DMS114 treated with DMSO at 0.1 percent for 48 hours (cell line): ENCODE measurements at regions not wholly inside any gene's neighbourhood (a gene's known extent, or its start where the extent isn't known, plus 50 kb on each side); places are given as distances from the start of the nearest gene placed in this dataset.

Experiments
- DNase-seq: peaks from one replicate; lab custom pipeline; 2025; ENCODE audit not compliant: unreplicated experiment; lab: John Stamatoyannopoulos, UW

DNA sequence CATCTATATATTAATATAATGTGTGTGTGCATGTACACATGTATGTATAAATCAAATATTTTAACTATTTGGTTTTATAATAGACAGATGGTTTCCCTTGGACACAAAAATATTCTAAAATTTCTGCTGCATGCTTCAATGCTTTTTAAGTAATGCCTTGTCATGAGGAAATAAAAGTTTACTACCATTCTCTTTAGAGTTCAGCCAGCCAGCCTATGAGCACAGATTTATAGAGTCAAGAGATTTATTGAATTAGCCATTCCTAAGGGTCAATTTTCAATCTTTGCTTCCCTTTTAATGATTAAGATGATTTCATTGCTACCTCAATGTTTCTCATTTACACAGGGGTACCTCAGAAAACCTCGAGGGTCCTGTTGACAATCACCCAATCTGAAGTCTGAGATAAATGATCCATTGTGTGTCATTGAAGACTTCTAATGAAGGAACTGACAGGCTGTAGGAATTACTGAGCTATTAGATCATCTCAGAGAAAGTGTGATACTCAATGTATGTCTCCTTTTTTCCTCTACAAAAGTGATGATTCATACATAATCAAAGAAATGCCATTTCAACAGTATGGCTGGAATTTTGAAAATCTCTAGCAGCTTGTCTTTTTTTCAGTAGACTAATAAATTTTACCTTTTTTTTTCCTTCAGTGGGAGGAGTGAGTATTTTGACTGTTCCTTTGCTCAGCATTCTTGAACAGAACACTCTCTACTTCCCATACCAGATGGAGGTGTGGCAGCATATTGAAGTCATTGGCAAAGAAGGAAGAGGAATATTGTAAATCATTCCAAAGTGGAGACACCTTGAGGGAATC lies 222.6 kb upstream of the PCDH18 start:
- no peak for DNase-seq

DNA sequence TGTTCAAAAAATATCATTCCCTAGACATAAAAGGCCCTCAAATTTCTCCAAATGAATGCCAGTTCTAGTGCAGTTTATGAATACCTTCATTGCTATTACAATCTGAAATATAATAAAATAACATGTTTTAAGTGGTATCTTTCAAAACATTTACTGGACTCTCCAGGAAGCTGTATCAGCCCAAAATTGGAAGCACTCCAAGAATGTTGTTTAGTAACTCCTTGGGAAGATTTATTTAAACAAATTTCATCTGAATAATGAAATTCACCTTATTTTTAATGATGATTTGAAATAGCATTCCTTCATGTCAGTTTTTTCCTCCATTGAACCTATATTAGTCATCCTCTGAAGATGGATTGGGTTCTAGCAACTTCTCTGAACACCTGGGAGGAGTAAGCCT lies 217.2 kb upstream of the PCDH18 start:
- DNase-seq: no peak

GRCh38 chr4:137748616-137749015 lies 216.3 kb upstream of the PCDH18 start:
- DNase-seq: no peak

DNA sequence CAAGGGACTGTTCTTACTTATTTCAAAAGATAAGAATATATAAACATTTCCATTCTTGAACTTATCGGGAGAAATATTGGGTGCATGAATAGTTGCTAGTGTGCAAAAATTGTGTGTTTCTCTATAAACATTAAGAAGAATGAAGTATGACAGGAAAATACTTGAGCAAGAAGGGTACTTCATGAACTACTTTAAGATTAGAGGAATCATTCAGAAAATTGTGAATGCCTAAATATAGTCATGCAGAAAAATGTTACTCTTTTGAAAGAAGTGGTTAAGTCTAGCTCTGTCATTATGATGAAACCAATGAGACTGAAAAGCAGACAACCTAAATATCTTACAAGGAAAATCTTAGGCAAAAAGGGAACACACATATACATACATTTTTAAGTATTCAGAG lies 207.8 kb upstream of the PCDH18 start:
- no peak for DNase-seq

GRCh38 chr4:137739391-137739790 lies 207.1 kb upstream of the PCDH18 start:
- no peak for DNase-seq

DNA sequence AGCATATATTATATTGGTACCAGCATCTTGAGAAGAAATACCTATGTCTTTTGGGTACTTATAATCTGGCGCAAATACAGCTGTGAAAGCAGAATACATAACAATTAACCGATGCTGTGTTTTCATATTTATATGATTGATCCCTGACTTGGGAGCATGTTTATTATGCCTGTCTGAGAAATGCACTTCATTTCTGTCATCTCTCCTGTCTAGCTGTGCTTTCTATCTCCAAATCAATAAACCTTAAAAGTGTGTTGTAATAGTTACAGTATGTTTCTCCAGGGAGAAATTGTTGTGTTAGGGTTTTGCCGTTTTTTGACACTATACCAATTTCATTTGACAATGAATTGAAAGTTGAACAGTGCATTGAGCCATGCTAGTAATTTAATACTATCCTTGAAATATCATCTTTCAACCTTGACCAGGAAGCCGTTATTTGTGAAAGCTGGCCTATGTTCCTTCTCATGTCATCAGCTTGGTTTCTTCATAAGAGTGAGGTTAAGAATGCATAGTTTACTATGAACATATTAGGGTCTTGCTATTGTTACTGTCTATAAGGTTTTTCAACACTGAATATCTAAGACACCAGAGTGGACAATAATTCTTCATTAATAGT lies 206.2 kb upstream of the PCDH18 start:
- DNase-seq: no peak

DNA sequence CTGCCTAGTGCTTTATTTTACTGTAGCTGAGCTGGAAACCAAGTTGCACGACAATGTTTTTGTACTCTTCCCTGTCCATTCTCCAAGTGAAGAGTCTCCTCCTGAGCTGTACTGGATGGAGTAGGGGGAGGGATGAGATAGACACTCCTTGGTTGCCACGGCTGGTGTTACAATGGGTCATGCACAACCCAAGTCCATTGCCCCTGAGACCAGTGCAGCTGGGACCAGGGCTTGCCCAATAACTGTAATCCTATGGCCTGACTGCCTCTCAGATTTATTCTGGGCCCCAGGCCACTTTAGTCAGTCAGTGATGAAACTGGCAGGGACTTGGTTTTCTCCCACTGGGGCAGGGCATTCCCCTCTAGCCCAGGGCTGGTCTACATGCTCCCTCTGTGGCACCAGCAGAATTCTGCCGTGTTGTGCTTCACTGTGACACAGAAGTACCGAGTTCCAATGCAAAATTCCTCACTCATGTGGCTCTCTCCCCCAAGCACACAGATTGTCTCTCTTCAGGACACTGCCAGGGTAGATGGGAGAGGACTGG lies 203.3 kb upstream of the PCDH18 start:
- DNase-seq: no peak

DNA sequence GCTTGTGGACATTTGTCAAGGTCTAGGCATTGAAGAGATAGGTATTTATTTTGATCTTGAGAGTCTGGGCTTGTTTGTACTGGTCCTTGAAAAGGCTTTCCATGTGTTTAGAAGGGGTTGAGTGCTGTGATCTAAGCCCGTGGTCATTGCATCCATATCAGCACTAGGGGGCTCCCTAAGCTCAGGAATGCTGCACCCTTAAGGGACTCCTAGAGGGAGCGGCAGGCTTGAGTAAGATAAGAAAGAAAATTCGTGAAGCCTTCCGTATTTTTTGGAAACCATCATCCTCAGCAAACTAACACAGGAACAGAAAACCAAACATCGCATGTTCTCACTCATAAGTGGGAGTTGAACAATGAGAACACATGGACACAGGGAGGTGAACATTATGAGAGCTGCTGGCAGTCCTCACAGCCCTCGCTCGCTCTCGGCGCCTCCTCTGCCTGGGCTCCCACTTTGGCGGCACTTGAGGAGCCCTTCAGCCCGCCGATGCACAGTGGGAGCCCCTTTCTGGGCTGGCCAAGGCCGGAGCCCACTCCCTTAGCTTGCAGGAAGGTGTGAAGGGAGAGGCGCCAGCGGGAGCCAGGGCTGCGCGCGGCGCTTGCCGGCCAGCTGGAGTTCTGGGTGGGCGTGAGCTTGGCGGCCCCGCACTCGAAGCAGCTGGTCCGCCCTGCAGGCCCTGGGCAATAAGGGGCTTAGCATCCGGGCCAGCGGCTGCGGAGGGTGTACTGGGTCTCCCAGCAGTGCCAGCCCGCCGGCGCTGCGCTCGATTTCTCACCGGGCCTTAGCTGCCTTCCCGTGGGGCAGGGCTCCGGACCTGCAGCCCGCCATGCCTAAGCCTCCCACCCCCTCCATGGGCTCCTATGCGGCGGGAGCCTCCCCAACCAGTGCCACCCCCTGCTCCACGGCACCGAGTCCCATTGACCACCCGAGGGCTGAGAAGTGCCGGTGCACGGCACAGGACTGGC lies 201.2 kb upstream of the PCDH18 start:
- peak; percentile 12 for DNase-seq

DNA sequence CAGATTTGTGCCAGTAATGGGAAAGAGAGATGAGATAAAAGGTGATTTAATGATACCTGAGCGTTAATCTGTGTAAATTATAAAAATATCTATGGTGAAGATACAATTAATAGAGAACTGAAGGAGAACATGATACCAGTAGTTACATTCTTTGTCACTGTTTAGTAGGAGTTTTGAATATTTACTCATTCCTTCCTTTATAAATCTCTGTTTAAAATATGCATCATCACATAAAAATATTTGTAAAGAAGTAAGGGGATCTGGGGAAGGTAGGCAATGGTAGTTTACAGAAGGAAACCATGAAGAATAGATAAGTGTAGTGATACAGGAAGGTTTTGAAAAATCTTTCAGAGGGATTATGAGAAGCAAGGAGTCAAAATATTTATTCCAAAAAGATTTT lies 190.6 kb upstream of the PCDH18 start:
- DNase-seq: no peak

DNA sequence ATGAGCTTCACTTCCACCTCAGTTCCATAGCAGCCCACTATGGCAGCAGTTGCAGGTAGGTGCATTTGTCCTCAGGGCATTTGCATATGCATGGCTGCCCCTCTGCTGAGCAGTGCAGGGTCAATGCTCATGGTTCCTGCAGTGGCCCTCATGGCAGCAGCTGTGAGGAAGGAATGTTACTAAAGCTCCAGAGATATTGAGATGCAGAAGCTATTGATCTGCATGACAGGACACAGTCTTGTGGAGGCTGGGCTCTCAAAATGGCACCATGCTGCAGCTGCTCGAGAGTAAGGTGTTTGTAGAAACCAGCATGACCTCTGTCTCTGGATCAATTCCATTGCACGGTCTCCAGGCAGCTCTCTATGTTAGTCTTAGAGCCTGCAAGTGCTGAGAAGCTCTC lies 179.2 kb upstream of the PCDH18 start:
- DNase-seq: no peak

DNA sequence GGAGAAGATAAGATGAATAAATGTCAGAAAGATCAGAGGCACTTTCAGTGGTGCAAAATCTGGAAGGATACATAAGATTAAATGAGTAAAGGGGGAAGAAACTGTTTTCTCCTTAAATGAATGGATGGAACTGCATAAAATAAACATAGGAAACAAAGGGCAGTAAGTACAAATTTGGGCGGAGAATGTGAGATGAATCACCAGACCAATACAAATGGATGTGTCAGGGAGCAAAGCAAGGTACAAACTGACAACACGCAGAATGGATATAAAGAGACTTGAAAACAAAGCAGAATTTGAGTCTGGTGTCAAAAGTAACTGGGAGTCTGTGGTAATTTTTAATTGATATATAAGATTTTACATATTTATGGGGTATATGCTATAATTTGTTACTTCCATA lies 175.3 kb upstream of the PCDH18 start:
- no peak for DNase-seq

DNA sequence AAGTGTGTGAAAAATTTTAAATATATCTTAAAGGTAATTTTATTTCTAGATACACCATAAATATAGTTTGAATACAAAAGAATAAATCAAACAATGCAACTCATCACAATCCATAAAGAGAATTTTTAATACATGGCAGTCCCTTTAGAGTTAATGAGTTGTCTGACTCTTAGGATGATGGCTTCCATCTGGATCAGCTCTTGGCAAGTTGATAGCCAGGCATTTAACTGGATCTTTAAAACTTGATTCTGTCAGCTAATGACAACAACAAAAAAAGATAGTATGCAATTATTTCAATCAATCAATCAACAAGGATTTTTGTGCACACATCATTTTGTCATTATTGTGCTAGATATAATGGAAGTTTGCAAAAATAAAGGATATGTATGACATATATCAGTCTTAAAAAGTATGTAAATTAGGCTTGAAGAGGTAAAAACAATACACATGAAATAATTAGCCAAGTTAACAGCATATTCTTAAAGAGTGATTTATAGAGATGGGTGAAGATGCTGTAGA lies 174.9 kb upstream of the PCDH18 start:
- DNase-seq: no peak

DNA sequence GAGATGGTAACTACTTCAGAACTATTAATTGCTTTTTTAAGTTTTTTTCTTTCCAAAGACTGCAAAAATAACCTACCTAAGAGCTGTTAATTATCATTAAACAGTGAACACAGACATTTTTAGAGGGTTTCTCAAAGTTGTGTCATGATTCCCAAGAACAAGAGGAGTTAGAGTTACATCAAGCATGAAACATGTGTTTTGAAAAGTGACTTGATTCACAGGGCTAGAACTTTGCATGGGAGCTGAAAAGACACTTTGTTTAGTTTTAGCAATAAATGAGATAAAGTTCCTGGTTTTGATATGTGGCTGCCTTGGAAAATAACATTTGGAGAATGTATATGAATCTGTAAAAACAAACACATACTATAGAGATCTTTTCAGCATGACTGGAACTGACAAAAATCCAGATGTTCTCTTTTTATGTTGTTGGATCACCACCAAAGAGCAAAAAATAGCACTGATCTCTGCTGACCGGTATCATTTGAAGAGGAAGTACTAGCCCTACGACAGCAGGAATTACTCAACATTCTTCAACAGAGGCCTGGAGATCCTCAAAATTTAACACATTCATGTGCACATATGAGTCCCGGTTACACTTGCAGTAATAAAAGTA lies 173.0 kb upstream of the PCDH18 start:
- no peak for DNase-seq

DNA sequence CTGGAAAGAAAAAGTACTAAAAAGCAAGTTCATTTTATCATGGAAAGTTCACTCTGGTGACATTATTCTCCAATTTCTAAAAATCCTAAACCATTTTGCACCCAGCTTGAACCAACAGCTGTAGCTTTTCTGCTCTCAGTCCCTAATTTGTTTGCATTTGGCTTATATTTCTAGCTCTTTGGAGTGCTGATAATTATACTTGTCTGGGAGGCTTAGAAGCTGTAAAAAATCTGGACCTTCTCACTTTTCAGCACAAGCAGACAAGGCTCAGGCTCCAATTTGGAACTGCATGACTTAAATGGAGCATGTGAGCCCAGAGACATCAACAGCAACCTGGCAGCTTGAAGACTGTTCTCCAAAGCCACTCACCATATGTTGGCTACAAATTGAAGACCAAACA lies 170.9 kb upstream of the PCDH18 start:
- DNase-seq: no peak

DNA sequence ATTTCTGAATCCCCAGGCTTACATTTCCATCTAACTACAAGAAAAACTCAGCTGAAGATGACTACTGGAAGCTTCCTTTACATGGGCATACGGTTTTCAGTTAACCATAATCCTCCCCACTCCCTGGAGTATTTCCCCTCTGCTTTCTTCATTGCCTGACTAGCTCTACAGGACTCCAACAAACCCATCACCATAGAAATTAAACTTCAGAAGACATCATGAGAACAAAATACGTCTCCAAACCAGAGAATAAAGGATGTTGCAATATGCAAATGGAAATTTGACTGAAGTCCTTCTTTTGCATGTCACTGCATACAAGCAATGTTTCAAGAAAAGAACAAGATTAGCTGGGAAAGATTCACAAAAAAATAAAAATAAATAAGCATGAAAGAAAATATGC lies 170.2 kb upstream of the PCDH18 start:
- no peak for DNase-seq

GRCh38 chr4:137701401-137701800 lies 169.1 kb upstream of the PCDH18 start:
- DNase-seq: no peak

- no peak for DNase-seq
Observed at GRCh38 chr4:137700751-137701150, 168.5 kb upstream of the PCDH18 start.

DNA sequence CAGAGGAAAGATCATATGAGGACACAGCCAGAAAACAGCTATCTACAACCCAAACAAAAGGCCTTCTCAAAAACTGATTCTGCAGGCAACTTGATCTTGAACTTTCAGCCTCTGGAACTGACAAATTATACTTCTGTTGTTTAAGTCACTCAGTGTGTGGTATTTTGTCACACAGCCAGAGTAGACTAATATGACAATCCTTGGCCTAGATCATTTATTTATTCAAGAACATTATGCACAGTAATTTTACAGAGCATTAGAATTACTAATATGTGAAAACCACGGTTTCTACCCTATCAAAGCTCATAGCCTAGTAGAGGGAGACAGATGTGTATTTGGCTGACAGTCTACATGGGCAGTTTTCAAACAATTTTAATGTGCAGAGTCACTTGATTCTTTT lies 167.8 kb upstream of the PCDH18 start:
- no peak for DNase-seq

DNA sequence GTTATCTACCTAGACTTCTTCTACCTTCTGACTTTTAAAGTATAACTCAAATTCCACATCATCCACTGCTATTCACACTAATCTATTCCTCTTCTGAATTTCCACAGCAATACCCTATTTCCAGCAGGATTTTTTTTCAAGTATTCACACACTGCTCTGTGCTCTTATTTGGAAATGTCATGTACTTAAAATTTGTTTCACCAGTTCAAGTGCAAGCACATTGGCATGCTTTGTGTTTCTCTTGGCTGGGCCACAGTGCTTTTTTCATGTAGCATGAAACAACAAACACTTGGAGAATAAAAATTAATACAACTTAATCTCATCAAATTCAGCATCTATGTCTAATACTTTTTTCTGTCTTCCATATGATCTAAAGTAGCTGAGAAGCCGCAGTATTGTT lies 161.8 kb upstream of the PCDH18 start:
- no peak for DNase-seq

GRCh38 chr4:137693641-137694040 lies 161.3 kb upstream of the PCDH18 start:
- no peak for DNase-seq

DNA sequence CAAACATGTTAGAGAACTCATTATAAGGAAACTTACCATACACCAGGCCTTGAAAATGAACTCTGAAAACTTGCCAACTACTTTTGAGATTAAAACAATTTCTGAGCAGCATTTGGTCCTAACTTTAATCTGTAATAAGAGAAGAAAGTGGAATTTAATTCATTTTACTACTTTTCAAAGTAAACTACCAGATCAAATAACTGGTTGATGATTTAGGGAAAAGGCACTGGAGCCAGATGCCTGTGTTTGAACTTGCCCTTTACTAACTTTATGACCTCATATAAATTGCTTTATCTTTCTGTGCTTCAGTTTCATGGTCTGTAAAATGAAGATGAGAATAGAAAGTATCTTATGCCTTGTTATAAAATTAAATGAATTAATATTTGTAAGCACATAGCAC lies 159.9 kb upstream of the PCDH18 start:
- DNase-seq: no peak
